ENCODE measurements at regions not wholly inside any gene's neighbourhood (a gene's known extent, or its start where the extent isn't known, plus 50 kb on each side); places are given as distances from the start of the nearest gene placed in this dataset.

DNA sequence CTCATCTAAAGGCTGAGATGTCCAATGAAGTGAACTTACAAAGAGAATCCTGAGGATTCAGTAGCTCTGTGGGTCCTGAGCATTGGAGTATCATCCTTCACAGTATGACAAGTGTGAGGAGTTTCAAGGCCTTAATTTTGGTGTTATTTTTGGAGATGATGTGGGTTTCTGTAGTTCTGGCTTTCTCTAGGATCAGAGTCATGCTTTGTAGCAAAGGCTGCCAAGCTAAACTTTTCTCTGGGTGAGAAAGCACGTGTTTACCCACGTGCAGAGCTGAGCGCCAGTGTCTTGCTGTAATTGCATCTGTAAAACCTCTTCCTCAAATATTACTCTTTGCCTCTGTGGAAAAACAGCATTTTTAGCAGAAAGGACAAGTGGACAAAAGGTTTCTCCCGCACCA, 387.8 kb upstream of the LYPLAL1 start:
- ChIA-PET POLR2A (no interaction called here), CTCF (interaction anchor here (2.3 kb wide), 1 partner anchor 8 kb away, joined by 7 read pairs; no protein-coding TSS in a partner anchor)
- TF ChIP-seq, protein P1, sequence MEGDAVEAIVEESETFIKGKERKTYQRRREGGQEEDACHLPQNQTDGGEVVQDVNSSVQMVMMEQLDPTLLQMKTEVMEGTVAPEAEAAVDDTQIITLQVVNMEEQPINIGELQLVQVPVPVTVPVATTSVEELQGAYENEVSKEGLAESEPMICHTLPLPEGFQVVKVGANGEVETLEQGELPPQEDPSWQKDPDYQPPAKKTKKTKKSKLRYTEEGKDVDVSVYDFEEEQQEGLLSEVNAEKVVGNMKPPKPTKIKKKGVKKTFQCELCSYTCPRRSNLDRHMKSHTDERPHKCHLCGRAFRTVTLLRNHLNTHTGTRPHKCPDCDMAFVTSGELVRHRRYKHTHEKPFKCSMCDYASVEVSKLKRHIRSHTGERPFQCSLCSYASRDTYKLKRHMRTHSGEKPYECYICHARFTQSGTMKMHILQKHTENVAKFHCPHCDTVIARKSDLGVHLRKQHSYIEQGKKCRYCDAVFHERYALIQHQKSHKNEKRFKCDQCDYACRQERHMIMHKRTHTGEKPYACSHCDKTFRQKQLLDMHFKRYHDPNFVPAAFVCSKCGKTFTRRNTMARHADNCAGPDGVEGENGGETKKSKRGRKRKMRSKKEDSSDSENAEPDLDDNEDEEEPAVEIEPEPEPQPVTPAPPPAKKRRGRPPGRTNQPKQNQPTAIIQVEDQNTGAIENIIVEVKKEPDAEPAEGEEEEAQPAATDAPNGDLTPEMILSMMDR (IDR thresholded peaks at IDR 0.05; ENCODE audit: control extremely low read depth, extremely low read depth, low read depth, missing control alignments) = no peak
- no peak for DNase-seq (ENCODE audit: extremely low spot score)

DNA sequence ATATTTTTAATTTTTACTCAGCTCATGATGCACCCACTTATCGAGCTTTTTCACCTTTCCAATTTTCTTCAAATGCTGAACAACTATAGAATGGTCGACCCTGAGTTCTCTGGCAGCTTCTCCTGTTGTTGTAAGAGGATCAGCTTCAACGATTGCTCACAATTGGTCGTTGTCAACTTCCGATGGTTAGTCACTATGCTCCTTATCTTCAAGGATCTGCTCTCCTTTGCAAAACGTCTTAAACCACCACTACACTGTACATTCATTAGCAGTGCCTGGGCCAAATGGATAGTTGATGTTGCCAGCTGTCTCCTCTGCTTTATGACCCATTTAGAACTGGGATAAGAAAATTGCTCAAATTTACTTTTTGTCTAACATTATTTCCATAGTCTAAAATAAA, 385.9 kb upstream of the LYPLAL1 start:
- DNase-seq (ENCODE audit: extremely low spot score) = no peak
- ChIA-PET POLR2A (no interaction called here), CTCF (interaction anchor here (0.8 to 2.3 kb wide), 2 partner anchors 10 to 23 kb away, joined by 3 to 7 read pairs; no protein-coding TSS in a partner anchor)
- TF ChIP-seq, protein P1 (IDR thresholded peaks at IDR 0.05; ENCODE audit: control extremely low read depth, extremely low read depth, low read depth, missing control alignments) = no peak

DNA sequence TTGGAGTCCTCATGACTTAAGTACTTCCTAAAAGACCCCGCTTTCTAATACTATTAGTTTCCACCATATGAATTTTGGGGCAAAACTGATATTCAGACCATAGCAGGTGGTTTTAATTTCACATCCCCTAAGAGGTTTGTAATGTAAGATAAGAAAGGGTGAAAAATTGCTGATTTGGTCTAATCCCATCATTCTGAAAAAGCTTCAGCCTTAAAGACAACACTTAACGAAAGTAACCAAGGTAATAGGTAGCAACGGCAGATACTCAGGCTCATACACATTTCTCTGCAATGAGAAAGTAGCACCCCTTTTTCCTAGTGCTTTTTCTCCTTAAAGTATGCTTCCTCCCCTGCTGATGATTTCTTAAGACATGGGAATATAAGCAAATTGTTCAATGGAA, 376.9 kb upstream of the LYPLAL1 start:
- ChIA-PET CTCF (no interaction called here), POLR2A (no interaction called here)
- no peak for DNase-seq (ENCODE audit: extremely low spot score)
- TF ChIP-seq, protein P1 (IDR thresholded peaks at IDR 0.05; ENCODE audit: control extremely low read depth, extremely low read depth, low read depth, missing control alignments) = no peak

DNA sequence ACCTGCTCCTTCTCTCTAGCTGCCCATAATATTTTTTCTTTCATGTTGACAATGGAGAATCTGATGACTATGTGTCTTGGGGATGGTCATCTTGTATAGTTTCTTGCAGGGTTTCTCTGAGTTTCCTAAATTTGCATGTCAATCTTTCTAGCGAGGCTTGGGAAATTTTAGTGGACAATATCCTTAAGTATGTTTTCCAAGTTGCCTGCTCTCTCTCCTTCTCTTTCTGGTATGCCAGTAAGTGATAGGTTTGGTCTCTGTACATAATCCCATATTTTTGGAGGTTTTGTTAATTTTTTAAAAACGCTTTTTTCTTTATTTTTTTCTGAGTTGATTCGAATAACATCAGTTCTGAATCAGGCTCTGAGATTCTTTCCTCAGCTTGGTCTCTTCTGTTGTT, 370.9 kb upstream of the LYPLAL1 start:
- DNase-seq (ENCODE audit: extremely low spot score) = no peak
- POLR2A ChIA-PET = no interaction called here
- TF ChIP-seq, protein P1 (IDR thresholded peaks at IDR 0.05; ENCODE audit: control extremely low read depth, extremely low read depth, low read depth, missing control alignments) = no peak
- CTCF ChIA-PET = interaction anchor here (0.9 kb wide), 1 partner anchor 12 kb away, joined by 3 read pairs; no protein-coding TSS in a partner anchor

DNA sequence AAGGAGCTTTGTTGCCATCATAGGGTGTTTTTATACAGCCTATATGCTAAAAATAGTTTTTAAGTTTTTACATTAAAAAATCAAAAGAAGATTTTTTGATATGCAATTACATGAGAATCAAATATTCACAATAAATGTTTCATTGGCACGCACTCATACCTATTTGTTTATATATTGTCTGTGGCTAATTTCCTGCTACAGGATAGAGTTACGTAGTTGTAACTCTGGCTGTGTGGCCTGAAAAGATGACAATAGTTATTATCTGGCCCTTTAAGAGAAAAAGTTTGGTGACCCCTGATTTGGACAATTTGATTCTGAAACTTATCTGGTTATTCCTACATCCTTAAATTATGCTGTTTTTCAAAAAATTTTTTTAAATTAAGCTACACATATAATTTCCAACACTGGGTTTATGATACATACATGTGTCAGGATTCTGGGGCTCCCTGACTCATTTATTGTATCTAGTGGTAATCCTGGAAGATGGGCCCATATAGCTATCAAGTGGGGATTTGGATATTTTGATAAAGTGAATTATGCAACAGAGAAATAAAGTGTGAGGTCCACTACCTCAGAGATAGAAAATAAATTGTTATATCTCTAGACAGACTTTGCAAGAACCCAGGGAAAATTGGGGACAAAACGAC, 370.2 kb upstream of the LYPLAL1 start:
- ChIA-PET POLR2A (no interaction called here), CTCF (interaction anchor here (0.9 to 1.3 kb wide), 2 partner anchors 10 to 11 kb away, joined by 3 read pairs; no protein-coding TSS in a partner anchor)
- TF ChIP-seq, protein P1 (IDR thresholded peaks at IDR 0.05; ENCODE audit: control extremely low read depth, extremely low read depth, low read depth, missing control alignments) = no peak
- DNase-seq (ENCODE audit: extremely low spot score) = no peak

DNA sequence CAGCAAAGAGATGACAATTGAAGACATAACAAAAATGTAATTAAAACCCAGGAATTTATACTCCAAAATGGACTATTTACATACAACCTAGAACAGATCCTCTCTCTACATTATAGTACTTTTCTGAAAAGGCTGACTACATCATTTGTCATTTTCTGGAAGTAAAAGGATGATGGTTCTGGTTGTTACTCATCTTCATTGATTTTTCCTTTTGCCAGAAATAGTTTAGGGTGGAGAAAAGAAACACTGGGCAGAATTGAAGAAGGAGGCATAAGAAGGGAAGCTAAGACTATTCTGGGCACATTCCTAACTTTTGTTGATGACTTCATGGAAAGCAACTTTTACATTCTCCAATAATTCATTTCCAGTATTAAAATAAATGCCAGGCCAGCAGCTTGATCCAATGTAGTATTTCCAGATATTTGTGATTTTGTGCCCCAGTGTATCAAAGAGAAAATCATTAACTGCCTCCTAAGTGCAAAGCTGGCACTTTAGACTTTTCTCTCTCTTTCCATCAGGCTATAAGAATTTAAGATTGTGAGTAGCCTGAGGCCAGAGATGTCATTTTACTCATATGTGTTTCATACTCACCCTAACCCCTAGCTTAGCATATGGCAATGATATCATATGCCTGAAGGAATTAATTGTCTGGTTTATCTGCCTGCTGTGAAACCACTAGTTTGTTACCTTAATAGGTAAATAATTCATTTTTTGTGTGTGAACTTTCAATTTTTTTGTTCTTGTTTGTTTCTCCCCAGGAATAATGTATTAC, 369.5 kb upstream of the LYPLAL1 start:
- DNase-seq (ENCODE audit: extremely low spot score) = no peak
- TF ChIP-seq, protein P1 (IDR thresholded peaks at IDR 0.05; ENCODE audit: control extremely low read depth, extremely low read depth, low read depth, missing control alignments) = no peak
- ChIA-PET POLR2A (no interaction called here), CTCF (interaction anchor here (1.3 kb wide), 1 partner anchor 11 kb away, joined by 3 read pairs; no protein-coding TSS in a partner anchor)

Data from GM10248 (cell line).